T-cell (primary cell): ENCODE measurements at regions not wholly inside any gene's neighbourhood (a gene's known extent, or its start where the extent isn't known, plus 50 kb on each side); places are given as distances from the start of the nearest gene placed in this dataset.

Experiments
- ATAC-seq, 4 experiments: fragments of 200-7000 bp in 3 of 4; fragments of 150-1000 bp in 1 of 4; cut with Tn5 transposase; replicated peaks in 1 of 4; 1 replicate in 3 of 4; 2 replicates in 1 of 4; pipeline ENCODE4 v1.10.0; 2021; ENCODE audit warnings: moderate library complexity in 3 of 4, mild to moderate bottlenecking in 2 of 4, moderate number of reproducible peaks in 1 of 4
- CTCF ChIA-PET, 2 donors: fragments of 300-600 bp; sonication (Branson Sonifier 250); formaldehyde crosslinking; loops; one replicate each; lab custom pipeline; 2022; ENCODE audit warnings: antibody characterized with exemption in 2 of 2; lab: Charles Lee
- POLR2A ChIA-PET, 2 donors: fragments of 300-600 bp; sonication (Branson Sonifier 250); formaldehyde crosslinking; loops; one replicate each; lab custom pipeline; 2022; ENCODE audit warnings: antibody characterized with exemption in 2 of 2; lab: Charles Lee
- DNase-seq, 35 experiments: peaks; one replicate each; pipeline versions ENCODE4 v3.0.0 to v3.0.0-alpha.2; 2013 to 2023
- H3K27ac ChIP-seq: one replicate; pipeline ENCODE4 v1.5.1; 2013; ENCODE audit warnings: low read length
- H3K27me3 ChIP-seq, 2 experiments: replicated peaks in 1 of 2; 1 replicate in 1 of 2; 2 replicates in 1 of 2; pipeline versions ENCODE4 v1.6.1 to v1.7.0; 2013; ENCODE audit warnings: low read length in 1 of 2, mixed read lengths in 1 of 2; ENCODE audit not compliant: control insufficient read depth in 2 of 2, insufficient read depth in 2 of 2; ENCODE audit errors: extremely low read depth in 1 of 2
- H3K36me3 ChIP-seq, 2 donors: 1 replicate in 1 of 2; 2 replicates in 1 of 2; pipeline versions ENCODE4 v1.6.1 to v1.7.0; 2013; ENCODE audit warnings: low read length in 1 of 2; ENCODE audit not compliant: control insufficient read depth in 2 of 2, insufficient read depth in 1 of 2; ENCODE audit errors: extremely low read depth in 1 of 2
- H3K4me1 ChIP-seq, 2 experiments: 1 replicate in 1 of 2; 2 replicates in 1 of 2; pipeline versions ENCODE4 v1.6.1 to v1.7.0; 2013; ENCODE audit warnings: low read length in 2 of 2, mixed read lengths in 1 of 2; ENCODE audit not compliant: insufficient read depth in 2 of 2, control insufficient read depth in 1 of 2; ENCODE audit errors: extremely low read depth in 1 of 2
- H3K4me3 ChIP-seq, 2 donors: 1 replicate in 1 of 2; 2 replicates in 1 of 2; pipeline versions ENCODE4 v1.5.1 to v1.7.0; 2013; ENCODE audit warnings: mild to moderate bottlenecking in 2 of 2, low read length in 1 of 2, moderate library complexity in 1 of 2; ENCODE audit not compliant: control insufficient read depth in 1 of 2; ENCODE audit errors: extremely low read depth in 1 of 2
- H3K9me3 ChIP-seq: 2 replicates; pipeline ENCODE4 v1.7.0; 2013
- H3K27ac Mint-ChIP-seq, 2 donors: one replicate each; pipeline ENCODE4 v1.8.0; 2020 to 2021; ENCODE audit warnings: mild to moderate bottlenecking in 2 of 2, mixed read lengths in 2 of 2
- H3K27me3 Mint-ChIP-seq, 2 donors: one replicate each; pipeline ENCODE4 v1.8.0; 2021 to 2022; ENCODE audit warnings: mixed read lengths in 2 of 2
- H3K36me3 Mint-ChIP-seq: one replicate; pipeline ENCODE4 v1.8.0; 2021; ENCODE audit warnings: mixed read lengths
- H3K4me1 Mint-ChIP-seq, 3 donors: one replicate each; pipeline ENCODE4 v1.8.0; 2020 to 2022; ENCODE audit warnings: mixed read lengths in 3 of 3, mild to moderate bottlenecking in 1 of 3
- H3K4me3 Mint-ChIP-seq, 3 donors: one replicate each; pipeline ENCODE4 v1.8.0; 2020 to 2022; ENCODE audit warnings: mild to moderate bottlenecking in 3 of 3, mixed read lengths in 3 of 3, moderate library complexity in 3 of 3
- H3K9me3 Mint-ChIP-seq, 3 donors: one replicate each; pipeline ENCODE4 v1.8.0; 2020 to 2022; ENCODE audit warnings: mixed read lengths in 3 of 3
- WGBS: methylation state at CpG from one replicate; pipeline ENCODE4 v1.1.5; 2013; ENCODE audit warnings: missing lambda C conversion rate; ENCODE audit not compliant: insufficient coverage; 5-methylcytosine and 5-hydroxymethylcytosine counted together

- peaks cover 9 to 14% of the 10 kb centered on the region in 2 donors for H3K27me3 Mint-ChIP-seq
- no peak overlapping the region for H3K27ac Mint-ChIP-seq
Observed at GRCh38 chr22:27545085-27545484, 256.5 kb downstream of the MN1 start.

GRCh38 chr22:27546157-27546935 is 255.2 kb downstream of the MN1 start:
- Histone ChIP-seq H3K36me3 (no peaks in the 10 kb centered on the region), H3K4me1 (no peaks in the 10 kb centered on the region), H3K27ac (no peak overlapping the region), H3K4me3 (no peak overlapping the region), H3K9me3 (no peaks in the 10 kb centered on the region), H3K27me3 (peaks cover 0 to 9% of the 10 kb centered on the region in 2 experiments)
- ChIA-PET POLR2A (no interaction called here), CTCF (no interaction called here)
- WGBS: 94% methylated on average over 5 of the region's 18 CpGs
- Mint-ChIP-seq H3K36me3 (no peaks in the 10 kb centered on the region), H3K9me3 (no peaks in the 10 kb centered on the region), H3K27ac (no peak overlapping the region), H3K4me3 (no peak overlapping the region), H3K27me3 (peaks cover 9 to 14% of the 10 kb centered on the region in 2 donors), H3K4me1 (no peaks in the 10 kb centered on the region)
- ATAC-seq: no peak
- no peak for DNase-seq

More at GRCh38 chr22:27545085-27545484, 256.5 kb downstream of the MN1 start:
- H3K4me3 ChIP-seq: no peak overlapping the region
- no peak overlapping the region for H3K4me3 Mint-ChIP-seq
- DNase-seq: no peak
- no peak overlapping the region for H3K27ac ChIP-seq
- WGBS: 63% methylated on average over 4 of the region's 7 CpGs
- no peak for ATAC-seq
- H3K4me1 ChIP-seq: no peaks in the 10 kb centered on the region
- no peaks in the 10 kb centered on the region for H3K9me3 ChIP-seq
- H3K36me3 ChIP-seq: no peaks in the 10 kb centered on the region
- POLR2A ChIA-PET: interaction anchor here in 1 of 2 donors (0.6 kb wide), 1 partner anchor 319 kb away, joined by 3 read pairs; no protein-coding TSS in a partner anchor
- CTCF ChIA-PET: no interaction called here
- no peaks in the 10 kb centered on the region for H3K36me3 Mint-ChIP-seq
- peaks cover 0 to 9% of the 10 kb centered on the region in 2 experiments for H3K27me3 ChIP-seq
- H3K4me1 Mint-ChIP-seq: no peaks in the 10 kb centered on the region
- no peaks in the 10 kb centered on the region for H3K9me3 Mint-ChIP-seq

GRCh38 chr22:27551402-27551801 is 250.2 kb downstream of the MN1 start:
- ChIA-PET POLR2A (no interaction called here), CTCF (no interaction called here)
- Histone ChIP-seq H3K27me3 (peaks cover 0 to 6% of the 10 kb centered on the region in 2 experiments), H3K4me1 (no peaks in the 10 kb centered on the region), H3K36me3 (no peaks in the 10 kb centered on the region), H3K4me3 (no peak overlapping the region), H3K9me3 (no peaks in the 10 kb centered on the region), H3K27ac (no peak overlapping the region)
- no peaks in the 10 kb centered on the region for H3K4me1 Mint-ChIP-seq
- no peaks in the 10 kb centered on the region for H3K36me3 Mint-ChIP-seq
- H3K9me3 Mint-ChIP-seq: peaks cover 0 to 8% (median 3%) of the 10 kb centered on the region in 3 donors
- no peak overlapping the region for H3K4me3 Mint-ChIP-seq
- H3K27ac Mint-ChIP-seq: no peak overlapping the region
- 100% methylated on average over 3 of the region's 7 CpGs for WGBS
- DNase-seq (no peak), ATAC-seq (no peak)
- peaks cover 2 to 6% of the 10 kb centered on the region in 2 donors for H3K27me3 Mint-ChIP-seq

GRCh38 chr22:27552176-27552575 is 249.4 kb downstream of the MN1 start:
- CTCF ChIA-PET: no interaction called here
- no peak overlapping the region for H3K27ac Mint-ChIP-seq
- Histone ChIP-seq H3K36me3 (no peaks in the 10 kb centered on the region), H3K9me3 (no peaks in the 10 kb centered on the region), H3K4me1 (no peaks in the 10 kb centered on the region), H3K27ac (no peak overlapping the region), H3K27me3 (peaks cover 0 to 8% of the 10 kb centered on the region in 2 experiments), H3K4me3 (no peak overlapping the region)
- peaks cover 2 to 5% of the 10 kb centered on the region in 2 donors for H3K27me3 Mint-ChIP-seq
- H3K4me3 Mint-ChIP-seq: no peak overlapping the region
- peaks cover 0 to 8% (median 3%) of the 10 kb centered on the region in 3 donors for H3K9me3 Mint-ChIP-seq
- DNase-seq (no peak), ATAC-seq (no peak)
- POLR2A ChIA-PET: no interaction called here
- no peaks in the 10 kb centered on the region for H3K36me3 Mint-ChIP-seq
- 90% methylated on average over 6 of the region's 7 CpGs for WGBS
- no peaks in the 10 kb centered on the region for H3K4me1 Mint-ChIP-seq

- H3K27me3 ChIP-seq: peaks cover 0 to 8% of the 10 kb centered on the region in 2 experiments
- H3K27ac ChIP-seq: no peak overlapping the region
- no peaks in the 10 kb centered on the region for H3K4me1 ChIP-seq
- Mint-ChIP-seq H3K9me3 (peaks cover 0 to 8% (median 3%) of the 10 kb centered on the region in 3 donors), H3K36me3 (no peaks in the 10 kb centered on the region), H3K4me1 (no peaks in the 10 kb centered on the region), H3K27me3 (peaks cover 2 to 5% of the 10 kb centered on the region in 2 donors), H3K27ac (no peak overlapping the region), H3K4me3 (no peak overlapping the region)
- 88% methylated on average over 1 of the region's 1 CpG for WGBS
- CTCF ChIA-PET: no interaction called here
- no peak overlapping the region for H3K4me3 ChIP-seq
- POLR2A ChIA-PET: interaction anchor here in 1 of 2 donors (0.6 kb wide), 1 partner anchor 9 kb away, joined by 3 read pairs; no protein-coding TSS in a partner anchor
- ATAC-seq (no peak), DNase-seq (no peak)
- no peaks in the 10 kb centered on the region for H3K36me3 ChIP-seq
- H3K9me3 ChIP-seq: no peaks in the 10 kb centered on the region
Observed at GRCh38 chr22:27552863-27553262, 248.7 kb downstream of the MN1 start.

- 69% methylated on average over 9 of the region's 14 CpGs for WGBS
- Mint-ChIP-seq H3K27me3 (peaks cover 2 to 5% of the 10 kb centered on the region in 2 donors), H3K9me3 (peaks cover 0 to 8% (median 3%) of the 10 kb centered on the region in 3 donors), H3K36me3 (no peaks in the 10 kb centered on the region), H3K27ac (no peak overlapping the region), H3K4me3 (no peak overlapping the region), H3K4me1 (no peaks in the 10 kb centered on the region)
- ChIA-PET CTCF (no interaction called here), POLR2A (no interaction called here)
- Histone ChIP-seq H3K4me3 (no peak overlapping the region), H3K27me3 (peaks cover 0 to 5% of the 10 kb centered on the region in 2 experiments), H3K36me3 (no peaks in the 10 kb centered on the region), H3K9me3 (no peaks in the 10 kb centered on the region), H3K27ac (no peak overlapping the region), H3K4me1 (no peaks in the 10 kb centered on the region)
- no peak for ATAC-seq
- no peak for DNase-seq
Observed at GRCh38 chr22:27554106-27554811, 247.3 kb downstream of the MN1 start.
